HG03103 (cell line): ENCODE measurements at regions not wholly inside any gene's neighbourhood (a gene's known extent, or its start where the extent isn't known, plus 50 kb on each side); places are given as distances from the start of the nearest gene placed in this dataset.
"Not testable (repeated sequence)": the region's sequence is repeated elsewhere in the genome, so short reads cannot be mapped to it uniquely, and the experiment has no call there.

Experiments
- ATAC-seq: cut with Tn5 transposase; IDR thresholded peaks from one replicate; pipeline ENCODE4 v1.9.1; 2021; ENCODE audit warnings: low read depth; ENCODE audit not compliant: unreplicated experiment

GRCh38 chr18:11391661-11392060 is 217.7 kb upstream of the SLC35G4 start:
- ATAC-seq, result no peak

- ATAC-seq, result no peak
Measured at GRCh38 chr18:11388755-11389680, 220.4 kb upstream of the SLC35G4 start.

GRCh38 chr18:11387880-11388279 is 221.5 kb upstream of the SLC35G4 start:
- no peak for ATAC-seq

- no peak for ATAC-seq
Measured at GRCh38 chr18:11383381-11383780, 226.0 kb upstream of the SLC35G4 start.

- ATAC-seq, result no peak
Measured at GRCh38 chr18:11380968-11381367, 228.4 kb upstream of the SLC35G4 start.

GRCh38 chr18:11379660-11380059 is 229.7 kb upstream of the SLC35G4 start:
- ATAC-seq, result no peak

- ATAC-seq, result no peak
Measured at GRCh38 chr18:11377766-11378540, 228.6 kb upstream of the PIEZO2 start.

- ATAC-seq, result no peak
Measured at GRCh38 chr18:11372163-11372562, 222.8 kb upstream of the PIEZO2 start.

- ATAC-seq, result no peak
Measured at GRCh38 chr18:11369556-11369955, 220.2 kb upstream of the PIEZO2 start.

- ATAC-seq, result no peak
Measured at GRCh38 chr18:11368020-11368419, 218.7 kb upstream of the PIEZO2 start.

GRCh38 chr18:11367351-11367750 is 218.0 kb upstream of the PIEZO2 start:
- ATAC-seq, result no peak

- ATAC-seq, result no peak
Measured at GRCh38 chr18:11366410-11366809, 217.0 kb upstream of the PIEZO2 start.

GRCh38 chr18:11362856-11363255 is 213.5 kb upstream of the PIEZO2 start:
- ATAC-seq, result no peak

- not testable (repeated sequence) for ATAC-seq
Measured at GRCh38 chr18:11361862-11362261, 212.5 kb upstream of the PIEZO2 start.

GRCh38 chr18:11357678-11358077 is 208.3 kb upstream of the PIEZO2 start:
- no peak for ATAC-seq

- ATAC-seq, result not testable (repeated sequence)
Measured at GRCh38 chr18:11344576-11344975, 195.2 kb upstream of the PIEZO2 start.

- no peak for ATAC-seq
Measured at GRCh38 chr18:11343096-11343495, 193.7 kb upstream of the PIEZO2 start.

- ATAC-seq, result not testable (repeated sequence)
Measured at GRCh38 chr18:11342115-11342514, 192.7 kb upstream of the PIEZO2 start.

- no peak for ATAC-seq
Measured at GRCh38 chr18:11339188-11339775, 189.9 kb upstream of the PIEZO2 start.

- ATAC-seq, result no peak
Measured at GRCh38 chr18:11336241-11336640, 186.9 kb upstream of the PIEZO2 start.

- no peak for ATAC-seq
Measured at GRCh38 chr18:11327391-11328009, 178.1 kb upstream of the PIEZO2 start.
